OCI-LY1 (cell line): ENCODE measurements at regions not wholly inside any gene's neighbourhood (a gene's known extent, or its start where the extent isn't known, plus 50 kb on each side); places are given as distances from the start of the nearest gene placed in this dataset.
"Not testable (repeated sequence)": the region's sequence is repeated elsewhere in the genome, so short reads cannot be mapped to it uniquely, and the experiment has no call there.

Experiments
- H2AFZ ChIP-seq: fragments of 200-600 bp; sonication (generic), shearing (Covaris generic); 2 replicates; pipeline ENCODE4 v1.6.0; 2014; ENCODE audit warnings: antibody characterized with exemption, mild to moderate bottlenecking, low read length
- H3F3A ChIP-seq: fragments of 200-600 bp; sonication (generic), shearing (Covaris generic); 2 replicates; pipeline ENCODE4 v1.6.0; 2014; ENCODE audit warnings: mild to moderate bottlenecking, antibody characterized with exemption, low read length, moderate library complexity; ENCODE audit not compliant: insufficient read depth
- H3K27ac ChIP-seq: fragments of 200-600 bp; sonication (generic); 2 replicates; pipeline ENCODE4 v1.5.1; 2014; ENCODE audit warnings: low read length, mixed run types, mild to moderate bottlenecking, low read depth; ENCODE audit not compliant: poor library complexity, severe bottlenecking
- H3K27me3 ChIP-seq: fragments of 200-600 bp; sonication (generic); 2 replicates; pipeline ENCODE4 v1.6.0; 2014; ENCODE audit warnings: antibody characterized with exemption, mild to moderate bottlenecking, low read length, moderate library complexity; ENCODE audit not compliant: insufficient read depth
- H3K36me3 ChIP-seq: fragments of 200-600 bp; sonication (generic); 2 replicates; pipeline ENCODE4 v1.6.1; 2014; ENCODE audit warnings: mild to moderate bottlenecking, antibody characterized with exemption, low read length, moderate library complexity, mixed read lengths; ENCODE audit not compliant: insufficient read depth
- H3K4me1 ChIP-seq: fragments of 200-600 bp; sonication (generic); 2 replicates; pipeline ENCODE4 v1.5.1; 2014; ENCODE audit warnings: mild to moderate bottlenecking, low read length, moderate library complexity; ENCODE audit not compliant: insufficient read depth, severe bottlenecking
- H3K4me2 ChIP-seq: fragments of 200-600 bp; sonication (generic), shearing (Covaris generic); 2 replicates; pipeline ENCODE4 v1.6.1; 2014; ENCODE audit warnings: low read length
- H3K4me3 ChIP-seq: fragments of 200-600 bp; sonication (generic); 2 replicates; pipeline ENCODE4 v1.5.1; 2014; ENCODE audit warnings: low read length, low read depth, mild to moderate bottlenecking, mixed read lengths; ENCODE audit not compliant: poor library complexity, severe bottlenecking
- H3K79me2 ChIP-seq: fragments of 200-600 bp; shearing (Covaris generic); 2 replicates; pipeline ENCODE4 v1.6.1; 2016; ENCODE audit warnings: mixed run types, low read length, mixed read lengths; ENCODE audit not compliant: insufficient read depth
- H3K9ac ChIP-seq: fragments of 200-600 bp; sonication (generic), shearing (Covaris generic); 2 replicates; pipeline ENCODE4 v1.6.1; 2014; ENCODE audit warnings: mild to moderate bottlenecking, low read length, mixed read lengths
- H3K9me2 ChIP-seq: fragments of 200-600 bp; sonication (generic), shearing (Covaris generic); 2 replicates; pipeline ENCODE4 v1.6.1; 2014; ENCODE audit warnings: low read depth, mild to moderate bottlenecking, low read length, mixed read lengths
- H3K9me3 ChIP-seq: fragments of 200-600 bp; shearing (Covaris generic); 2 replicates; pipeline ENCODE4 v1.6.1; 2014; ENCODE audit warnings: low read length, mixed read lengths
- H4K20me1 ChIP-seq: fragments of 200-600 bp; sonication (generic), shearing (Covaris generic); 2 replicates; pipeline ENCODE4 v1.6.0; 2016; ENCODE audit warnings: mild to moderate bottlenecking, low read length; ENCODE audit not compliant: insufficient read depth
- CTCF ChIP-seq: fragments of 200-600 bp; sonication (generic), shearing (Covaris generic); IDR thresholded peaks from 2 replicates; pipeline ENCODE4 v1.5.1; 2017; ENCODE audit warnings: mild to moderate bottlenecking, antibody characterized with exemption, low read length, moderate library complexity, mixed read lengths
- EZH2 ChIP-seq: fragments of 200-600 bp; sonication (generic), shearing (Covaris generic); IDR thresholded peaks from 2 replicates; pipeline ENCODE4 v1.8.0; 2017; ENCODE audit warnings: borderline replicate concordance, mixed run types, mild to moderate bottlenecking, antibody characterized with exemption, low read length, moderate library complexity, mixed read lengths

GRCh38 chr9:79492092-79493009, 79.4 kb upstream of the TLE4 start:
- H3K4me1 ChIP-seq, result no peaks in the 10 kb centered on the region
- H4K20me1 ChIP-seq, result no peaks in the 10 kb centered on the region
- TF ChIP-seq CTCF (no peak), EZH2 (no peak)
- H3K27ac ChIP-seq, result no peak overlapping the region
- no peaks in the 10 kb centered on the region for H3K9me3 ChIP-seq
- H3K4me2 ChIP-seq, result no peak overlapping the region
- no peak overlapping the region for H2AFZ ChIP-seq
- no peaks in the 10 kb centered on the region for H3K36me3 ChIP-seq
- no peaks in the 10 kb centered on the region for H3K27me3 ChIP-seq
- H3F3A ChIP-seq, result no peaks in the 10 kb centered on the region
- H3K9me2 ChIP-seq, result no peaks in the 10 kb centered on the region
- H3K4me3 ChIP-seq, result no peak overlapping the region
- no peak overlapping the region for H3K9ac ChIP-seq
- H3K79me2 ChIP-seq, result no peaks in the 10 kb centered on the region

GRCh38 chr9:79500196-79500864, 71.4 kb upstream of the TLE4 start:
- not testable (repeated sequence) for H3K4me2 ChIP-seq, H3K27me3 ChIP-seq, H3K9ac ChIP-seq, H3K27ac ChIP-seq, H3K9me3 ChIP-seq, H3K79me2 ChIP-seq, H3K9me2 ChIP-seq, H4K20me1 ChIP-seq, H3K4me1 ChIP-seq, H3K36me3 ChIP-seq, H2AFZ ChIP-seq, H3K4me3 ChIP-seq, H3F3A ChIP-seq

GRCh38 chr9:79501546-79501945, 70.2 kb upstream of the TLE4 start:
- Histone ChIP-seq H2AFZ (no peak overlapping the region), H3K27me3 (no peaks in the 10 kb centered on the region), H3K9me3 (no peaks in the 10 kb centered on the region), H3K9ac (no peak overlapping the region), H3K4me2 (no peak overlapping the region), H3K79me2 (no peaks in the 10 kb centered on the region), H3K36me3 (no peaks in the 10 kb centered on the region), H3K4me1 (no peaks in the 10 kb centered on the region), H3K9me2 (no peaks in the 10 kb centered on the region), H3K4me3 (no peak overlapping the region), H4K20me1 (no peaks in the 10 kb centered on the region), H3F3A (no peaks in the 10 kb centered on the region), H3K27ac (no peak overlapping the region)
- no peak for TF ChIP-seq CTCF
- no peak for TF ChIP-seq EZH2
